OCI-LY7 (cell line): ENCODE measurements at regions not wholly inside any gene's neighbourhood (a gene's known extent, or its start where the extent isn't known, plus 50 kb on each side); places are given as distances from the start of the nearest gene placed in this dataset.

Experiments used
- BruUV-seq: library from RNA; stranded (reverse); fragments of 400-500 nt; replicated peaks from 2 replicates; lab custom pipeline; 2021; lab: Mats Ljungman, UMichigan
- CTCF ChIA-PET: fragments of 300-600 bp; sonication (Branson Sonifier 250); formaldehyde crosslinking; loops from one replicate; lab custom pipeline; 2022; ENCODE audit warnings: antibody characterized with exemption; ENCODE audit not compliant: unreplicated experiment; lab: Charles Lee
- POLR2A ChIA-PET: fragments of 300-600 bp; sonication (Branson Sonifier 250); formaldehyde crosslinking; loops from one replicate; lab custom pipeline; 2022; ENCODE audit warnings: antibody characterized with exemption; lab: Charles Lee
- DNase-seq: peaks from one replicate; pipeline ENCODE4 v3.0.0-alpha.2; 2015; ENCODE audit warnings: low spot score
- H2AFZ ChIP-seq: fragments of 200-600 bp; sonication (generic), shearing (Covaris generic); 2 replicates; pipeline ENCODE4 v1.6.1; 2014; ENCODE audit warnings: mild to moderate bottlenecking, antibody characterized with exemption, low read length, moderate library complexity
- H3K27ac ChIP-seq: fragments of 200-600 bp; sonication (generic); 2 replicates; pipeline ENCODE4 v1.5.1; 2014; ENCODE audit warnings: mixed run types, low read depth, mild to moderate bottlenecking, moderate library complexity, low read length, inconsistent platforms; ENCODE audit not compliant: poor library complexity, severe bottlenecking
- H3K36me3 ChIP-seq: fragments of 200-600 bp; sonication (generic); 2 replicates; pipeline ENCODE4 v1.6.1; 2014; ENCODE audit warnings: mild to moderate bottlenecking, antibody characterized with exemption, low read length, moderate library complexity, mixed read lengths; ENCODE audit not compliant: insufficient read depth
- H3K4me1 ChIP-seq: fragments of 200-600 bp; sonication (generic); 2 replicates; pipeline ENCODE4 v1.5.1; 2014; ENCODE audit warnings: mild to moderate bottlenecking, low read length; ENCODE audit not compliant: insufficient read depth, poor library complexity, severe bottlenecking
- H3K4me2 ChIP-seq: fragments of 200-600 bp; sonication (generic); 2 replicates; pipeline ENCODE4 v1.6.1; 2014; ENCODE audit warnings: mild to moderate bottlenecking, low read length
- H3K4me3 ChIP-seq: fragments of 200-600 bp; sonication (generic); 2 replicates; pipeline ENCODE4 v1.5.1; 2014; ENCODE audit warnings: mild to moderate bottlenecking, low read depth, low read length; ENCODE audit not compliant: poor library complexity, severe bottlenecking
- H3K79me2 ChIP-seq: fragments of 200-600 bp; sonication (generic); 2 replicates; pipeline ENCODE4 v1.6.1; 2016; ENCODE audit warnings: low read depth, mild to moderate bottlenecking, low read length, moderate library complexity, mixed read lengths; ENCODE audit not compliant: insufficient read depth
- H3K9me2 ChIP-seq: fragments of 200-600 bp; sonication (generic); 2 replicates; pipeline ENCODE4 v1.6.1; 2016; ENCODE audit warnings: mild to moderate bottlenecking, low read length, mixed read lengths; ENCODE audit not compliant: insufficient read depth
- H3K9me3 ChIP-seq: fragments of 200-600 bp; sonication (generic); 2 replicates; pipeline ENCODE4 v1.6.1; 2014; ENCODE audit warnings: mild to moderate bottlenecking, mixed run types, low read length, mixed read lengths
- H4K20me1 ChIP-seq: fragments of 200-600 bp; sonication (generic); 2 replicates; pipeline ENCODE4 v1.6.1; 2014; ENCODE audit warnings: mild to moderate bottlenecking, antibody characterized with exemption, low read length, moderate library complexity, mixed read lengths; ENCODE audit not compliant: insufficient read depth
- EZH2phosphoT487 ChIP-seq: fragments of 200-600 bp; sonication (generic); IDR thresholded peaks from 2 replicates; pipeline ENCODE4 v1.6.1; 2018; ENCODE audit warnings: low read depth, borderline replicate concordance, mild to moderate bottlenecking, mixed run types, antibody characterized with exemption, low read length, moderate library complexity, mixed read lengths
- intact Hi-C: fragments of 100-400 bp; cut with micrococcal nuclease; formaldehyde crosslinking; loops from one replicate; pipeline ENCODE4 v1.10.0; 2022; ENCODE audit not compliant: unreplicated experiment
- TF ChIP-seq, protein P1 (sequence below): fragments of 200-600 bp; sonication (generic); conservative IDR thresholded peaks from 2 replicates; pipeline ENCODE4 v1.5.1; 2014; ENCODE audit warnings: mild to moderate bottlenecking, antibody characterized with exemption, low read length, moderate library complexity, mixed read lengths

- H3K4me3 ChIP-seq = no peak overlapping the region
- BruUV-seq = no TSS peak
- no peak overlapping the region for H2AFZ ChIP-seq
- TF ChIP-seq EZH2phosphoT487 = no peak
- TF ChIP-seq, protein P1, sequence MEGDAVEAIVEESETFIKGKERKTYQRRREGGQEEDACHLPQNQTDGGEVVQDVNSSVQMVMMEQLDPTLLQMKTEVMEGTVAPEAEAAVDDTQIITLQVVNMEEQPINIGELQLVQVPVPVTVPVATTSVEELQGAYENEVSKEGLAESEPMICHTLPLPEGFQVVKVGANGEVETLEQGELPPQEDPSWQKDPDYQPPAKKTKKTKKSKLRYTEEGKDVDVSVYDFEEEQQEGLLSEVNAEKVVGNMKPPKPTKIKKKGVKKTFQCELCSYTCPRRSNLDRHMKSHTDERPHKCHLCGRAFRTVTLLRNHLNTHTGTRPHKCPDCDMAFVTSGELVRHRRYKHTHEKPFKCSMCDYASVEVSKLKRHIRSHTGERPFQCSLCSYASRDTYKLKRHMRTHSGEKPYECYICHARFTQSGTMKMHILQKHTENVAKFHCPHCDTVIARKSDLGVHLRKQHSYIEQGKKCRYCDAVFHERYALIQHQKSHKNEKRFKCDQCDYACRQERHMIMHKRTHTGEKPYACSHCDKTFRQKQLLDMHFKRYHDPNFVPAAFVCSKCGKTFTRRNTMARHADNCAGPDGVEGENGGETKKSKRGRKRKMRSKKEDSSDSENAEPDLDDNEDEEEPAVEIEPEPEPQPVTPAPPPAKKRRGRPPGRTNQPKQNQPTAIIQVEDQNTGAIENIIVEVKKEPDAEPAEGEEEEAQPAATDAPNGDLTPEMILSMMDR = no peak
- H3K9me2 ChIP-seq = no peaks in the 10 kb centered on the region
- POLR2A ChIA-PET = interaction anchor here (0.6 kb wide), 1 partner anchor 395 kb away, joined by 3 read pairs; no protein-coding TSS in a partner anchor
- CTCF ChIA-PET = no interaction called here
- no peaks in the 10 kb centered on the region for H3K4me1 ChIP-seq
- no peaks in the 10 kb centered on the region for H3K36me3 ChIP-seq
- H4K20me1 ChIP-seq = no peaks in the 10 kb centered on the region
- no peak overlapping the region for H3K4me2 ChIP-seq
- DNase-seq = no peak
- no peak overlapping the region for H3K27ac ChIP-seq
- H3K79me2 ChIP-seq = no peaks in the 10 kb centered on the region
- intact Hi-C loops = no loop called here
- H3K9me3 ChIP-seq = no peaks in the 10 kb centered on the region
These were observed 260.6 kb downstream of the ERMARD start for GRCh38 chr6:170012037-170012330.

DNA sequence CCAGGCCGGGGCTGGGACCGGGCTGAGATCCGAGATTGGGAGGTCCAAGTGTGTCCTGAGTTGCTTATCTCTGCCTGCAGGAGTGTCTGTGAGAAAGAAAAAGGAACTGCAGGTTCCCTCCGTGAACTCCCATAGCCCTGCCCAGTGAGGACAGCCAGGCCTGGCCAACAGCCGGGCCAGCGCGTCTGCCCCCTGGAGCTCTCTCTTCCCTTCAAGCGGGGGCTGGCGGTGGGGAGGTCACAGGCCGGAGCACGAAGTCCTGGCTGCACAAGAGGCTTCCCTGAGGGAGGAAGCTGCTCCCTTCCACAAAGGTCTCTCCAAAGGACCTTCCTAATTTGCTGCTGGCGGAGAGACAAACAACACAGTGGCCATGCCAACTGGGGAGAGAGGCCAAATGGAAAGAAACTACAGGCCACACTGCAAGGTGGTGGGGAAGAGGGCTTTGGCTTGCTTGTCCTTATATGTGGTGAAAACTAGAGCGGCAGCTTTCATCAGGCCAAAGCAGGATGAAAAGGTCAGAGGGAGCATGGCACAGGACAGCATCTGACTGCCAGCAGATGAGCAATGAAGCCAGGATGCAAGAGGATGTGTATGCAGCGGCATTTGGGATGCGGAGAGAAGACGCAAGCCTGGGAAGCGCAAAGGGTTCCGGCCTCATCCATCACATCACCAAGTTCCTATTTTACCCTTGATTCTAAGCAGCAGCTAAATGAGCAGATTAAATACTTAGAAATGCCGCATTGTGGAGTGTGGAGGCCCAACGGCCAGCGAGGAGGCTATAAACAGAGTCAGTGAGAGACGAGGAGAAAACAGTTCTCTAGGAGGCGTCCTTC, 260.0 kb downstream of the ERMARD start:
- Histone ChIP-seq H3K36me3 (no peaks in the 10 kb centered on the region), H3K27ac (no peak overlapping the region), H3K9me2 (no peaks in the 10 kb centered on the region), H3K79me2 (no peaks in the 10 kb centered on the region), H3K9me3 (no peaks in the 10 kb centered on the region), H4K20me1 (no peaks in the 10 kb centered on the region), H3K4me3 (no peak overlapping the region), H2AFZ (no peak overlapping the region), H3K4me1 (no peaks in the 10 kb centered on the region), H3K4me2 (no peak overlapping the region)
- TF ChIP-seq, protein P1 = no peak
- no peak for TF ChIP-seq EZH2phosphoT487
- no TSS peak for BruUV-seq
- DNase-seq = no peak
- ChIA-PET POLR2A (interaction anchor here (0.8 kb wide), 1 partner anchor 79 kb away, joined by 3 read pairs; no protein-coding TSS in a partner anchor), CTCF (no interaction called here)
- intact Hi-C loops = no loop called here

DNA sequence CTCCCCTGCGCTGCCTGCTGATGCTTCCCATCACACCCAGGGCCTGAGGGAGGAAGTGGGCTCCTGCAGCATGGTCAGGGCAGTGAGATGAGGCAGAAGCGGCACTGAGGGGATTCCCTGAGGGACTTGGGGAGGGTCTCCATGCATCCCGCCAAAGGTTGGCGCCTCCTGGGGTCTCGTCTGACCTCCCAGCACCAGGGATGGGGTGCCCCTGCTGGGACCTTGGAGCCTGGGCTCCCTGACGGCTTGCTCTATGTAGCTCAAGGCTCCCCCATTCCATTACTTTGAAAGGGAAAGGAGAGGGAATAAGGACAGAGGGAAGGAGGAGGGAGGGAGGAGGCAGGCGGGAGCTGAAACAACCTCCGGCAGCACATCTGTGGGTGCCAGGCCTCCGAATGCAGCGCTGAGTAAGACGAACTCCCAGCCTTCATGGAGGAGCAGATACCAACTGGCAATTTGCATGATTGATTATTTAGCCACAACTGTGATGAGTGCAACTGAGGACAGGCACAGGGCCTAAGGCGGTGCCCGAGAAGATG, 259.3 kb downstream of the ERMARD start:
- no peaks in the 10 kb centered on the region for H3K9me2 ChIP-seq
- no peak overlapping the region for H3K4me2 ChIP-seq
- ChIA-PET POLR2A (interaction anchor here (0.6 to 0.8 kb wide), 2 partner anchors 13 to 79 kb away, joined by 3 to 7 read pairs; no protein-coding TSS in a partner anchor), CTCF (no interaction called here)
- H3K79me2 ChIP-seq = no peaks in the 10 kb centered on the region
- TF ChIP-seq EZH2phosphoT487 = no peak
- TF ChIP-seq, protein P1 = no peak
- DNase-seq = no peak
- H3K36me3 ChIP-seq = no peaks in the 10 kb centered on the region
- no peaks in the 10 kb centered on the region for H3K4me1 ChIP-seq
- intact Hi-C loops = no loop called here
- no peak overlapping the region for H3K27ac ChIP-seq
- no peaks in the 10 kb centered on the region for H4K20me1 ChIP-seq
- no peak overlapping the region for H2AFZ ChIP-seq
- BruUV-seq = no TSS peak
- no peaks in the 10 kb centered on the region for H3K9me3 ChIP-seq
- H3K4me3 ChIP-seq = no peak overlapping the region
